T-cell (primary cell): ENCODE measurements at regions not wholly inside any gene's neighbourhood (a gene's known extent, or its start where the extent isn't known, plus 50 kb on each side); places are given as distances from the start of the nearest gene placed in this dataset.

ENCODE experiments used
- ATAC-seq, 4 experiments: fragments of 200-7000 bp in 3 of 4; fragments of 150-1000 bp in 1 of 4; cut with Tn5 transposase; replicated peaks in 1 of 4; 1 replicate in 3 of 4; 2 replicates in 1 of 4; pipeline ENCODE4 v1.10.0; 2021; ENCODE audit warnings: moderate library complexity in 3 of 4, mild to moderate bottlenecking in 2 of 4, moderate number of reproducible peaks in 1 of 4
- CTCF ChIA-PET, 2 donors: fragments of 300-600 bp; sonication (Branson Sonifier 250); formaldehyde crosslinking; loops; one replicate each; lab custom pipeline; 2022; ENCODE audit warnings: antibody characterized with exemption in 2 of 2; lab: Charles Lee
- POLR2A ChIA-PET, 2 donors: fragments of 300-600 bp; sonication (Branson Sonifier 250); formaldehyde crosslinking; loops; one replicate each; lab custom pipeline; 2022; ENCODE audit warnings: antibody characterized with exemption in 2 of 2; lab: Charles Lee
- DNase-seq, 35 experiments: peaks; one replicate each; pipeline versions ENCODE4 v3.0.0 to v3.0.0-alpha.2; 2013 to 2023
- H3K27ac ChIP-seq: one replicate; pipeline ENCODE4 v1.5.1; 2013; ENCODE audit warnings: low read length
- H3K27me3 ChIP-seq, 2 experiments: replicated peaks in 1 of 2; 1 replicate in 1 of 2; 2 replicates in 1 of 2; pipeline versions ENCODE4 v1.6.1 to v1.7.0; 2013; ENCODE audit warnings: low read length in 1 of 2, mixed read lengths in 1 of 2; ENCODE audit not compliant: control insufficient read depth in 2 of 2, insufficient read depth in 2 of 2; ENCODE audit errors: extremely low read depth in 1 of 2
- H3K36me3 ChIP-seq, 2 donors: 1 replicate in 1 of 2; 2 replicates in 1 of 2; pipeline versions ENCODE4 v1.6.1 to v1.7.0; 2013; ENCODE audit warnings: low read length in 1 of 2; ENCODE audit not compliant: control insufficient read depth in 2 of 2, insufficient read depth in 1 of 2; ENCODE audit errors: extremely low read depth in 1 of 2
- H3K4me1 ChIP-seq, 2 experiments: 1 replicate in 1 of 2; 2 replicates in 1 of 2; pipeline versions ENCODE4 v1.6.1 to v1.7.0; 2013; ENCODE audit warnings: low read length in 2 of 2, mixed read lengths in 1 of 2; ENCODE audit not compliant: insufficient read depth in 2 of 2, control insufficient read depth in 1 of 2; ENCODE audit errors: extremely low read depth in 1 of 2
- H3K4me3 ChIP-seq, 2 donors: 1 replicate in 1 of 2; 2 replicates in 1 of 2; pipeline versions ENCODE4 v1.5.1 to v1.7.0; 2013; ENCODE audit warnings: mild to moderate bottlenecking in 2 of 2, low read length in 1 of 2, moderate library complexity in 1 of 2; ENCODE audit not compliant: control insufficient read depth in 1 of 2; ENCODE audit errors: extremely low read depth in 1 of 2
- H3K9me3 ChIP-seq: 2 replicates; pipeline ENCODE4 v1.7.0; 2013
- H3K27ac Mint-ChIP-seq, 2 donors: one replicate each; pipeline ENCODE4 v1.8.0; 2020 to 2021; ENCODE audit warnings: mild to moderate bottlenecking in 2 of 2, mixed read lengths in 2 of 2
- H3K27me3 Mint-ChIP-seq, 2 donors: one replicate each; pipeline ENCODE4 v1.8.0; 2021 to 2022; ENCODE audit warnings: mixed read lengths in 2 of 2
- H3K36me3 Mint-ChIP-seq: one replicate; pipeline ENCODE4 v1.8.0; 2021; ENCODE audit warnings: mixed read lengths
- H3K4me1 Mint-ChIP-seq, 3 donors: one replicate each; pipeline ENCODE4 v1.8.0; 2020 to 2022; ENCODE audit warnings: mixed read lengths in 3 of 3, mild to moderate bottlenecking in 1 of 3
- H3K4me3 Mint-ChIP-seq, 3 donors: one replicate each; pipeline ENCODE4 v1.8.0; 2020 to 2022; ENCODE audit warnings: mild to moderate bottlenecking in 3 of 3, mixed read lengths in 3 of 3, moderate library complexity in 3 of 3
- H3K9me3 Mint-ChIP-seq, 3 donors: one replicate each; pipeline ENCODE4 v1.8.0; 2020 to 2022; ENCODE audit warnings: mixed read lengths in 3 of 3
- WGBS: methylation state at CpG from one replicate; pipeline ENCODE4 v1.1.5; 2013; ENCODE audit warnings: missing lambda C conversion rate; ENCODE audit not compliant: insufficient coverage; 5-methylcytosine and 5-hydroxymethylcytosine counted together

DNA sequence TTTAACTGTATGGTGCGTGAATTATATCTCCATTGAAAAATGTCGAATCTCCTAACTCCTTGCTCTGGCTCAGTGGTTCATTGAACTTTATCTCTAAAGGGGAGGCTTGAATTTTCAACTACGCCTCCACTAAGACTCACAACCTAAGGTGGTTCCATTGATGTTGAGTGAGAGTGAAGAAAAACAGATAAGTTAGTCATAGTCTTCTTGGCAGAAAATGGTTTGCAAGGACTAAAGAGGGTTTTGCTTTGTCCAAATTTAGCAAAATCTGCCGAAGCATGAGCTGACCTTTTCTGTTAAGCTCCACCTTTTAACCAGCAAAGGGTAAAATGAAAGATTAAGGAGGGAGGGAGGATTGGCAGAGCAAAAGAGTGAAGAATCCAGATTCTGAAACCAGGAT lies 290.2 kb upstream of the SPTLC3 start:
- Mint-ChIP-seq H3K27ac (no peak overlapping the region), H3K4me1 (no peaks in the 10 kb centered on the region), H3K36me3 (no peaks in the 10 kb centered on the region), H3K9me3 (peaks cover 4 to 14% (median 11%) of the 10 kb centered on the region in 3 donors), H3K27me3 (no peaks in the 10 kb centered on the region), H3K4me3 (no peak overlapping the region)
- Histone ChIP-seq H3K27me3 (no peaks in the 10 kb centered on the region), H3K9me3 (no peaks in the 10 kb centered on the region), H3K27ac (no peak overlapping the region), H3K4me3 (no peak overlapping the region), H3K36me3 (no peaks in the 10 kb centered on the region), H3K4me1 (no peaks in the 10 kb centered on the region)
- no peak for ATAC-seq
- ChIA-PET POLR2A (no interaction called here), CTCF (interaction anchor here in 1 of 2 donors (0.6 kb wide), 1 partner anchor 13 kb away, joined by 3 read pairs; no protein-coding TSS in a partner anchor)
- no peak for DNase-seq
- WGBS, result no CpG with 5 or more reads among the region's 4 CpGs

DNA sequence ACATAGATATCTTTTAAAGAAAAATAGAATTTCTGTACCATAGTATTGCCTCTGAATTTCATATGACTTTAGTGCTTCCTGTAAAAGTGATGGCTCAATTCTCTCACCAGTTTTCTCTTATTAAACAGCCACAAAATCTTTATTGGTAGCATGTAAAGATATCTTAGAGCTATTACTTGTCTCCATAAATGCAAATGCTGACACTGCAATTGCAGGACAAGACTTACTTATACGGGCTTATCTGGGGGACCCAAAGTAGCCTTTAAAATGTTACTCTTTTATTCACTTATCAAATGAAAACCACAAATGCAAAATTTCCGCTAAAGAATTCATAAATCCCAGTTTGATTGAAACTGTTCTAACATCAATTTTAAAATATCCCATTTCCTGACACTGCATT lies 287.1 kb upstream of the SPTLC3 start:
- DNase-seq (no peak), ATAC-seq (no peak)
- Histone ChIP-seq H3K27me3 (no peaks in the 10 kb centered on the region), H3K4me1 (no peaks in the 10 kb centered on the region), H3K27ac (no peak overlapping the region), H3K9me3 (no peaks in the 10 kb centered on the region), H3K4me3 (no peak overlapping the region), H3K36me3 (no peaks in the 10 kb centered on the region)
- Mint-ChIP-seq H3K4me3 (no peak overlapping the region), H3K27me3 (no peaks in the 10 kb centered on the region), H3K9me3 (peaks cover 4 to 15% (median 11%) of the 10 kb centered on the region in 3 donors), H3K27ac (no peak overlapping the region), H3K36me3 (no peaks in the 10 kb centered on the region), H3K4me1 (no peaks in the 10 kb centered on the region)
- ChIA-PET CTCF (no interaction called here), POLR2A (no interaction called here)
- WGBS, result 50% methylated on average over 2 of the region's 2 CpGs

DNA sequence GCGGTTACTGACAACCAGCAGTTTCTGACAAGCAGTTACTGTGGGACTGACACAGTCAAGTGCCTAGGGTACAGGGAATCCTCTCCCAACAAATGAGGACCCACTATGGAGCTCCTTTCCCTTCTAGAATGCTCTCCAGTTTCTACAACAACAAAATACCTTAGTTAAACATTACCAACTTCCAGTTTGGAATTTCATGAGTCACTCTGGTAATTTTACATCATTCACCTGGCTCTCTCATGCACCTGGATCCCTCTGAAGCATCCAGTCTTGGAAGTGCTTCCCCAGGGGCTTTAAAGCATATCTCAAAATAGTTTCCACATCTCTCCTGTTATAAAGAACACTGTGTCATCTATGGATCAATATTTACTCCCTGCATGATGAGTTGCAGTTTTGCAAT lies 286.7 kb upstream of the SPTLC3 start:
- Mint-ChIP-seq H3K4me3 (no peak overlapping the region), H3K36me3 (no peaks in the 10 kb centered on the region), H3K27me3 (no peaks in the 10 kb centered on the region), H3K27ac (no peak overlapping the region), H3K4me1 (no peaks in the 10 kb centered on the region), H3K9me3 (peaks cover 4 to 15% (median 13%) of the 10 kb centered on the region in 3 donors)
- Histone ChIP-seq H3K4me3 (no peak overlapping the region), H3K9me3 (no peaks in the 10 kb centered on the region), H3K4me1 (no peaks in the 10 kb centered on the region), H3K27me3 (no peaks in the 10 kb centered on the region), H3K27ac (no peak overlapping the region), H3K36me3 (no peaks in the 10 kb centered on the region)
- DNase-seq (no peak), ATAC-seq (no peak)
- CTCF ChIA-PET, result no interaction called here
- POLR2A ChIA-PET, result no interaction called here
- 100% methylated on average over 1 of the region's 1 CpG for WGBS

DNA sequence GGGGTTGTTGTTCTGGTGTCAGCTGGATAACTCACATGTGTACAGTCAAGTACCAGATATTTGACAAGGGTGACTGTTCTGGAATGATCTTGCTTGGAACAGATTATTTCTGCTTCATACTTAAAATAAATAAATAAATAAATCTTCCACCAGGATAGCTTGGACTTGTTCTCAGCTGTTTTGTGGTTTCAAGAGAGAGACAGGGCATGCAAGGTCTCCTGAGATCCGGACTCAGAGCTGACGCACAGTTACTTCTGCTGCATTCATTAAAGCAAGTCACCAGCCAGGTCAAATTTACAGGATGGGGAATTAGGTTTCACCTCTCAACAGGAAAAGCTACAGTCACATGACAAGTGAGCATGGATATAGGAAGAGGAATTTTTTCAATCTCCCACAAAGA lies 285.0 kb upstream of the SPTLC3 start:
- DNase-seq (no peak), ATAC-seq (no peak)
- H3K27me3 Mint-ChIP-seq, result no peaks in the 10 kb centered on the region
- H3K27me3 ChIP-seq, result no peaks in the 10 kb centered on the region
- no peak overlapping the region for H3K4me3 Mint-ChIP-seq
- H3K4me1 Mint-ChIP-seq, result no peaks in the 10 kb centered on the region
- no peaks in the 10 kb centered on the region for H3K4me1 ChIP-seq
- ChIA-PET CTCF (no interaction called here), POLR2A (interaction anchor here in 1 of 2 donors (0.6 kb wide), 1 partner anchor 672 kb away, joined by 4 read pairs; no protein-coding TSS in a partner anchor)
- peaks cover 4 to 15% (median 13%) of the 10 kb centered on the region in 3 donors for H3K9me3 Mint-ChIP-seq
- no peaks in the 10 kb centered on the region for H3K9me3 ChIP-seq
- H3K27ac ChIP-seq, result no peak overlapping the region
- H3K27ac Mint-ChIP-seq, result no peak overlapping the region
- WGBS, result no CpG with 5 or more reads among the region's 2 CpGs
- no peak overlapping the region for H3K4me3 ChIP-seq
- H3K36me3 Mint-ChIP-seq, result no peaks in the 10 kb centered on the region
- no peaks in the 10 kb centered on the region for H3K36me3 ChIP-seq

DNA sequence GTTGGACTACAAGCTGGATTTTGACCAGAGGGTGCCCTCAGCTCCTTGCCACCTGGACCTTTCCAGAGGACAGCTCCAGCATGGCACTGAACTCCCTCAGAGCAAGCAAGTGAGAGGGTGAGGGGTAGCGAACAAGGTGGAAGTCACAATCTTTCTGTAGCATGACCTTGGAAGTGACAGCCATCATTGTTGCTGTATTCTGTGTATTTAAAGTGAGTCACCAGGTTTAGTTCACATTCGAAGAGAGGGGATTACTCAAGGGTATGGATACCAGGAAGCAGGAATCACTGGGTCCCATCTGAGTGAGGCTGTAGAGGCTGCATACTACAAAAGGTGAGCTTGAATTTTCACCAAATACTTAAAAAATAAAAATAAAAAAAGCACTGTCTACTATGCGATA lies 280.0 kb upstream of the SPTLC3 start:
- POLR2A ChIA-PET, result no interaction called here
- 57% methylated on average over 1 of the region's 3 CpGs for WGBS
- Histone ChIP-seq H3K36me3 (no peaks in the 10 kb centered on the region), H3K4me1 (no peaks in the 10 kb centered on the region), H3K27ac (no peak overlapping the region), H3K27me3 (no peaks in the 10 kb centered on the region), H3K4me3 (no peak overlapping the region), H3K9me3 (no peaks in the 10 kb centered on the region)
- Mint-ChIP-seq H3K27ac (no peak overlapping the region), H3K36me3 (no peaks in the 10 kb centered on the region), H3K4me1 (no peaks in the 10 kb centered on the region), H3K27me3 (no peaks in the 10 kb centered on the region), H3K9me3 (peaks cover 3 to 10% (median 4%) of the 10 kb centered on the region in 3 donors), H3K4me3 (no peak overlapping the region)
- ATAC-seq (no peak), DNase-seq (no peak)
- CTCF ChIA-PET, result no interaction called here

DNA sequence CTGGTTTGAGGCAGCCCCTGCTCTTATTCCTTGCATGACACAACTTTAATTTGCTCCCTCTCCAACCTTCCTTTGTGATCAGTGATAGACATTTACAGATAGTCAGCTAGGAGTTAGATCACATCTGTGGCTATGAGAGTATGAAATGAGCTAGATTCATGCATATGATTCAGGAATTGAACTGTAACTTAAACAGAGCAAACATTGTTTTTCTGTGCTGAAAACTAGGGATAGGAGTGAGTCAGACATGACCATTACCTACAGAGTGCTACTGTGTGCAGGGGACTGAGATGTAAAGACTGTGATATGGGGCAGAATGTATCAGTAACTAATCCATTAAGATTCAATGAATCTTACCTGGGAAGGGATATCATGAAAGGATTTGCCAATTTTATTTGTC lies 279.4 kb upstream of the SPTLC3 start:
- POLR2A ChIA-PET, result no interaction called here

DNA sequence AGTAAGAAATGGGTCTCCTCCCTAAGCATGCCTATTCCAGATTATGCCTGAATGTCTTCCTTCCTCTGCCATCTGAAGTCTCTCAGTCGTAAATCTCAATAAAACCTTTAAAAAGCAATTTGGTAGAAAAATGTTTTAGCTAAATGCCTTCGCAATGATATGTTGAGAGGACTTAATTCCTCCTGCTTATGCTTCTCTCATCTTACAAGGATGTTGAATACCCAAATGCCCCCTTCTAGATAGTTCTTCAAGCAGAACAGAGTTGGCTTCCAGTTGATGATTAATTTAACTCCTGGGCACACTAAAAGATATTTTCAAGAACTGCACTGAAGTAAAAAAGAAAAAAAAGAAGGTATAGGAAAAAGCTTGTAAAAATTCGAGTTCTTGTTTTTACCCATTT lies 275.0 kb upstream of the SPTLC3 start:
- no peaks in the 10 kb centered on the region for H3K36me3 Mint-ChIP-seq
- CTCF ChIA-PET, result no interaction called here
- POLR2A ChIA-PET, result no interaction called here

More for the DNA sequence above, 279.4 kb upstream of the SPTLC3 start:
- H3K27ac Mint-ChIP-seq, result no peak overlapping the region
- no peaks in the 10 kb centered on the region for H3K27me3 Mint-ChIP-seq
- H3K4me3 ChIP-seq, result no peak overlapping the region
- H3K4me1 Mint-ChIP-seq, result no peaks in the 10 kb centered on the region
- DNase-seq (no peak), ATAC-seq (no peak)
- H3K27me3 ChIP-seq, result no peaks in the 10 kb centered on the region
- peaks cover under 1 to 10% (median 4%) of the 10 kb centered on the region in 3 donors for H3K9me3 Mint-ChIP-seq
- H3K4me3 Mint-ChIP-seq, result no peak overlapping the region
- no peaks in the 10 kb centered on the region for H3K36me3 Mint-ChIP-seq
- no peaks in the 10 kb centered on the region for H3K9me3 ChIP-seq
- H3K36me3 ChIP-seq, result no peaks in the 10 kb centered on the region
- no peaks in the 10 kb centered on the region for H3K4me1 ChIP-seq
- CTCF ChIA-PET, result no interaction called here
- H3K27ac ChIP-seq, result no peak overlapping the region

More for the DNA sequence above, 275.0 kb upstream of the SPTLC3 start:
- no peak overlapping the region for H3K27ac ChIP-seq
- H3K27ac Mint-ChIP-seq, result no peak overlapping the region
- H3K4me3 ChIP-seq, result no peak overlapping the region
- no peaks in the 10 kb centered on the region for H3K27me3 Mint-ChIP-seq
- ATAC-seq (no peak), DNase-seq (no peak)
- H3K9me3 Mint-ChIP-seq, result peaks cover 3 to 12% (median 9%) of the 10 kb centered on the region in 3 donors
- H3K27me3 ChIP-seq, result no peaks in the 10 kb centered on the region
- WGBS, result no CpG with 5 or more reads among the region's 3 CpGs
- no peaks in the 10 kb centered on the region for H3K36me3 ChIP-seq
- no peaks in the 10 kb centered on the region for H3K4me1 ChIP-seq
- no peaks in the 10 kb centered on the region for H3K9me3 ChIP-seq
- no peaks in the 10 kb centered on the region for H3K4me1 Mint-ChIP-seq
- H3K4me3 Mint-ChIP-seq, result no peak overlapping the region
